ENCODE measurements at regions not wholly inside any gene's neighbourhood (a gene's known extent, or its start where the extent isn't known, plus 50 kb on each side); places are given as distances from the start of the nearest gene placed in this dataset.

DNA sequence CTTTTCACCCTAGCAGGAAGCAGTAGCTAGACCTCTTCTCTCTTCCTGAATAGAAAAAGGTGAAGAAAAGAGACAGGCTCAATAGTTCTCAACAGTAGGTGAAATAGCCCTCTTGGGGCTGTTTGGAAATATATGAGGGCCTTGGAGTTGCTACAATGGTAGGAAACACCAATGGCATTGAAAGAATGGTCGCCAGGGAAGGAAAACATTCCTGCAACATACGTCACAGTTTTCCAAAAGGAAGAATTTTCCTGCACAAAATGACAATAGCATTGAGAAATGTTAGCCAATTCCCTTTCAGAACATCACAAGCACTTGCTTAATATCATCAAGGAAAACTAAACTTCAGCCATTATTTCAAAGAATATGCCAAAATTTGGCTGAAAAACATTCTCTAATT lies 484.5 kb downstream of the IGSF11 start:
- no peak for DNase-seq (ENCODE audit: low read depth in 3 of 3)

DNA sequence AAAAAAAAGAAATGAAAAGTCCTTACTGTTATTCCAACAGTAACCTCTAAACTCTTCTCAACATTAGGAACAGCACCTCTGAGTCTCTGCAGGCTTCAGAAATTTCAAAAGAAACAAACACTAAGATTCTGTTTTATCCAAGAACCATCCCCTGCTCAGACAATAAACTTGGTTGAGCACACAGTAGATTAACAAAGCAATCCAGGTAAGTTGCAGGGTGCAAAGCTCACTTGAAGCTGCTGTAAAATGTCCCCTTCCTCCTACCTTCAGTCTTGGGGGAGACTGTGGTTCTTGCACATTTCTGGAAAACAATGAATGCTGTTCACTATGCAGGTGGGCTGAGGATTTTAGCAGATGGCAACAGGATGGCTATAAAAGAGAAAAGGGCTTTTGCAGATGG lies 484.1 kb downstream of the IGSF11 start:
- no peak for DNase-seq (ENCODE audit: low read depth in 3 of 3)

DNA sequence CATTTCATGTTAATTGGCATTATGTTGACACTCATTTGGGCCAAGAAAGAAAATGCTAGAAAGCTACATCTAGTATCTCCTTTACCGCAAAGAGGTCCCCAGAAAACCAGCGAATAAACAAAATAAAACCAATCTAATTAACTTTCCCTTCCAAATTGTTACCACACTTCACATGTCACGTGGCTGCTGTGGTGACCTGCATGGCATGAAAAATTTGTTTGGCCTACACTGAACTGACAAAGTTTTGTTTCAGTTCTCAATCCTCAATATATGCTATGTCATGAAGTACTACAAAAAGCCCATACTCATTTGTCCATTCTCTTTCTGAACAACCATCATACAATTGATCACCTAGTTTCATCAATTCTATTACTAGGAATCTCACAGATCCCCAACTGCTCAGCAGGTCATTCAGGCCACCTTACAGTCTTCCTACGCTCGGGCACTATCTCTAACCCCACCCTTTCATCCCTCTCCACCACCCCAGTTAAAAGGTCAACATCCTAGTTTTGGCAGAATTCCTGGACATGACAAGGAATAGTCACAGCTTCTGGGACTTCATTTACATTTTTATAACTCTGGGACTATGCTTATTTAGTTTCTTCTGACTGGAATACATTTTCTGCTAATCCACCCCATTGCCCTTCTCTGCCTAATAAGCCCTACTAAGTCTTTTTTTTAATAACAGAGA lies 480.4 kb downstream of the IGSF11 start:
- DNase-seq (ENCODE audit: low read depth in 3 of 3) = no peak

DNA sequence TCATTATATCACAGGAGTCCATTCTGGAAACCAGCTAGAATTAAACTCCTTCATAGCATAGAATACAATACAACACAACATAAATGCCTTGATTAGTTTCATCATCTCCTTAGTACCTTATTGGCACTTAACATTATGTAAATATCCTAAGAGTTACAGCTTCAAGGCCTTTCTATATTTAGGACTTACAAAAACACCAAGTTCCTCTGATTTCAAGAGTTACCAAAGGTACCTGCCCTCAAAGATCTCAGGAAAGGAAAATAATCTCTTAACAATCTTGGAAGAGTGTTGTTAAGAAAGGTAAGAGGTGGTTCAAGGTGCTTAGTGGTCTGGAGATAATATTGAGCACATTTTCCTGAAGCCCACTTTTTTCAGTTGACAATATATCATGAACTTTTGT lies 477.7 kb downstream of the IGSF11 start:
- DNase-seq (ENCODE audit: low read depth in 3 of 3) = no peak

DNA sequence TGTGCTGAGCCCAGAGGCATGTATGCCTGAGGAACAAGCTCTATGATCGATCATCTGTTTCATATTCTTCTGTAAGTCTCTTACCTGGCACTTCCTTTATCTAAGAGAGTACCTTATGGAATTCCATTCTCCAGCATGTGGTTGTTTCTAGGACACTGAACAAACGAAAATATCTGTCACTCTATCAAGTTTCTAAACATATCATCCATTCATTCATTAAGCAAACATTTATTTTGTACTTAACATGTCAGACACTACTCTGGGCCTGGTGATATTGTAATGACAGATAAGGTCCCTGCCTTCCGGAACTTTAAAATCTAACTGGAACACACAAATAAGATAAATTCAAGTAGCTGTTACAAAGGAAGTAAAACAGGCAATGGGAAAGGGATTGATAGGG lies 477.1 kb downstream of the IGSF11 start:
- DNase-seq (ENCODE audit: low read depth in 3 of 3) = no peak

DNA sequence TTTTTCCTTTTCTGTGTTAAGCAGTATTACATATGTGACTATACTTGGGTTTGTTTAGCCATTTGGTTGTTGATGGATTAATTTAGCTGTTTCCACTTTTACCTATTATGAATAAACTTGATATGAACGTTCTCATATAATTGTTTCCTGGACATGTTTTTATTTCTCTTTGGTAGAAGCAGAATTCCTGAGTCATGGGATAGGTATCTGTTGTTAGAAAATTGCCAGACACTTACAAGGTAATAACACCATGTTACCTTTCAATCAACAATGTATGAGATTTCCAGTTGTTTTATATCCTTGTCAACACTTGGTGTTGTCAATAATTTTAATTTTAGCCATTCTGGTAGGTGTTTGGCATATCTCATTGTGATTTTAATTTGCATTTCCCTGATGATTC lies 475.4 kb downstream of the IGSF11 start:
- DNase-seq (ENCODE audit: low read depth in 3 of 3) = no peak

DNA sequence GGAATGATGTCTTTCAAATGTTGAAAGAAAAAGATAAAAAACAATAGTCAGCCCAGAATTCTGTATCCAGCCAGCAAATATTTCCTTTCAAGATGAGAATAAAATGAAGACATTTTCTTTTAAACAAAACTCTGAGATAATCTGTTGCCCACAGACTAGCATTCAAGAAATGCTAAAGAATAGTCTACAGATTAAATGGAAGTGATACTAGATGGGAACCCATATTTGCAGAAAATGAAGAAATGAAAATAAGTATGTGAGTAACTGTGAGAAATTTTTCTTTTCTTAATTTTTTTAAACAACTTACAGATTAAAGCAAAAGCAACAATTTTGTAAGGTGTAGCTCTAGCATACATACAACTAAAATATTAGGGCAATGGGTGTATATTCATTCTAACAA lies 469.8 kb downstream of the IGSF11 start:
- no peak for DNase-seq (ENCODE audit: low read depth in 3 of 3)

DNA sequence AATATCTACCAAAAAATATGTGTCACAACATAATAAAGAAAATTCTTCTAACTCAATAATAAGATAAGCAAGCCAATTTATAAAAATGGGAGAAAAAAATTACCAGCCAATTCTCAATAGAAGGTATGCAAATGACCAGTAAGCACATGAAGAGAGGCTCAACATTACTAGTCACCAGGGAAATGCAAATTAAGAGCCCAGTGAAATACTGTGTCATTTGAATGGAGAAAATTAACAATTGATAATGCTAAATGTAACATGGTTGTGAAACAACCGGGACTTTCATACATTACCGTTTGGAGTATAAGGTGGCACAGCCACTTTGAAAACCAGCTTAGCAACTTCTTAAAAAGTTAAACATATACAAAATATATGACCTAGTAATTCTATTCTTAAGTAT lies 460.7 kb downstream of the IGSF11 start:
- DNase-seq (ENCODE audit: low read depth in 3 of 3) = no peak

DNA sequence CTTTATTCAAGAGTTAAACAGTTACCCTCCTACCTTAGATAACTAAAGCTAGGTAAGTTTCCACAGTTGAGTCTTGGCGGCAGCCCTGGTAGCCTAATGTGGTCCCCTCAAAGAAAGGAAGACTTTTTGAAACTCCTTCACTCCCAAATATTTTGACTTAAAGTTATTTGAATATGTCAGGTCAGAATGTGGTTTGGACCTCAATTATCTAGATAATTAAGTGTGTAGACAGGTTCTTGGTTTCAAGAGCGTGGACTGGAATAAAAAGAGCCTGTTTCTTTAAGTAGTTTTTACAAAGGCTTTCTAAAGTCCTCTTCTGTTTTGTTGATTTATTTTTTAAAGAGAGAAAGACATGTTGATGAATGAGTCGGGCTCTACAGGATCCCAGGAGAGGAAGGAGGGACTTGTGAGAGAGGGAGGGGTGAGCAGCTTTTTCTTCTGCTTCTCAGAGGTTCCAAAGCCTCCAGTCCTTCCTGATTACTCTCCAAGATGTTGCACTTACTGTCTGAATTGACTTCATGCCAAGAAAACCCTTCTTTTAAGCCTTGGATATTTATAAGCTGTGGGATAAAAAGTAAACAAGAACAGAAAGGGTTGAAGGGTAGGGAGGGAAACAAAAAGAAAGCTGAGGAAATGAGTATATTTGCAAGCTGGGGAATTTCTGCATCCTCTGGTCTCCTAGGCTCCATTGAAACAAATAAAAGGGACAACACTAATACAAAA lies 457.4 kb downstream of the IGSF11 start:
- no peak for DNase-seq (ENCODE audit: low read depth in 3 of 3)

DNA sequence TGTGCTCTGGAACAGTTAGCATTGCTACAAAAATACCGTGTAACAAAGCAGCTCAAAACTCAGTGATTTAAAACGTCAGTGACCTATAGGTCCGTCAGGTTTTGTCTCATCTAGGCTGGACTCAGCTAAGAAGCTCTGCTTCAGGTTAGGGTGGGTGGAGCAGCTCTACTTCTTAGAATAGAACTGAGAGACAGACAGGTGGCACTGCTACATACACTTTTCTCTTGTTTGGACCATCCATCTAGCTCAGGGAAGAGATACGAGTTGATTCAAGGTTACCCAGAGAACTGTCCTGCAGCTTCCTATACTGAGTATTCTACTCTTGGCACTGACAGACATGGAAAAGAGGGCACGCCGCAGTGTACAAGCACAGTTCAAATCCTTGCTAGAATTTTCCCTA lies 456.1 kb downstream of the IGSF11 start:
- no peak for DNase-seq (ENCODE audit: low read depth in 3 of 3)

DNA sequence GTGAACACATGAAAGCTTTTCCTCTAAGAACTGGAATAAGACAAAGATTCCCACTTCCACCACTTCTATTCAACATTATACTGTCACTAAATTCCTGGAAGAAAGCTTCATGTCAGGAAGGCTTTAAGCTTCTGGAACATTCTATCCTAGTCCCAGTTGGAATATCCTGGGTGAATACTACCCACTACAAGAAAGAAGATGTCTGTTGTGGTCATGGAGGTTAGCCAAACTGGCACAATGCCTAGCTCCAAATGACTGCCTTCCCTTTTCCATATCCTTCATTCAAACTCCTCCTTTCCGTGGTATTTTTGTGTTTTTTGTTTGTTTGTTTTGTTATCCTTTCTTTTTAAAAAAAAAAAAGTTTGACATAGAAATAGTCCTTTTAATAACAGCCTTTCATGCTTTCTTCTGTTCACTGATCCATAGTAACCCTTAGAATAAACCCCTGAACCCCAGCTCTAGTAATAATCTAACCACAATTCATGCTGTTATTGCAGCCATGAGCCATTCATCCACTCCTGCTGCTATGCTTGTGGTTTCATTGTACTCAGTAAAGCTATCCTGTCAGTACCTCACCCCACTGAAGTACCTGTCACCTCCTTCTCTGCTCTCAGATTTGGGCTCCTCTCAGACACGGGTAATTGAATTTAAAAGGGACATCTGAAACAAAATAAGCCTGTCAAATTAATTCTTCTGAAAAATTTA lies 447.5 kb downstream of the IGSF11 start:
- no peak for DNase-seq (ENCODE audit: low read depth in 3 of 3)

DNA sequence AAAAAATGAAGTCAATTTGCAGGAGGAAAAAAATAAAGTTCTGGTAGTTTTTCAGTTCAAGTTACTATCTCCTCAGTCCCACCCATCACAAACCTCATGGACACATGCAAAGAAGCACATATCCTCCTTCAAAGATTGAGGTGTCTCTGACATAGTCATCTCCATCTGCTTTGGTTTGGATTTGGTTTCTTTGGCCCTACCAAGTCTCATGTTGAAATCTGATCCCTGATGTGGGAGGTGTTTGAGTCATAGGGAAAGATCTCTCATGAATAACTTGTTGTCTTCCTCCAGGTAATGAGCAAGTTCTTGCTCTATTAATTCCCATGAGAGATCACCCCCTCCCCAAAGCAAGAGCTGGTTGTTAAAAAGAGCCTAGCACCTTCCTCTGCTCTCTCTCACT lies 446.8 kb downstream of the IGSF11 start:
- no peak for DNase-seq (ENCODE audit: low read depth in 3 of 3)

DNA sequence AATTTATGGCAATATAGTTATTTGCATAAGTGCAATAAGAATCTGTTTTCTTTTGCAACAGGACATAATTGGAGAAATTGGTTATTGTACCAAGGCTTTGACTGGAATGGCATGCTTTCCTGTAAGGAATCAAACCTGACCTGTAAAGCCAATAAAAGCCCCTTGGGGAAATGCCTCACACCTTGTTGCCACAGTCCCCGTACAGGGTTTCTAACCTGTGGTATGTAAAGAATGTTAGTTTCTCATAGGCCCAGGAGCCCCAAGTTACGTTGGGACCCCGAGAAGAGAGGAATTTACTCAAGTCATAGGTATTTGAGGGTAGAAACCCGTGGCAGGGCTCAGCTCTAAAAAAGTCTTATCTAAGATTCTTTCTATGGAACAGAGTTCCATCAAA lies 441.4 kb downstream of the IGSF11 start:
- DNase-seq (ENCODE audit: low read depth in 3 of 3) = no peak

DNA sequence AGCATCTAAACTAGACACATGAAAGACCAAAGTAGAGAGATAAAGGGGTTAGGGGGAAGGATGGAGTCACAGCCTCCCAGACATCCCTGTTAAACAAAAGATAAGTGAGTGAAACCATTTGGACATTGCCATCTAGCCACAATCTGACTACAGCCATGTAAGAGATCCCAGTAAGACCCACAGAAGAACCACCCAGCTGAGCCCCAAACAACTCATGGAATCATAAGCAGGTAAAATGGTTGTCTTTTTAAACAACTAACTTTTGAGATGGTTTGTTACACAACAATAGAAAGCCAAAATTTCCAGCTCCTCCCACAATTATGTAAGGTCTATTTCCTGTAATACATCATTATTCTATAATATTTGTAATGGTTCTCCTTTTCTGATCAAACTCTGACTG lies 437.5 kb downstream of the IGSF11 start:
- no peak for DNase-seq (ENCODE audit: low read depth in 3 of 3)

DNA sequence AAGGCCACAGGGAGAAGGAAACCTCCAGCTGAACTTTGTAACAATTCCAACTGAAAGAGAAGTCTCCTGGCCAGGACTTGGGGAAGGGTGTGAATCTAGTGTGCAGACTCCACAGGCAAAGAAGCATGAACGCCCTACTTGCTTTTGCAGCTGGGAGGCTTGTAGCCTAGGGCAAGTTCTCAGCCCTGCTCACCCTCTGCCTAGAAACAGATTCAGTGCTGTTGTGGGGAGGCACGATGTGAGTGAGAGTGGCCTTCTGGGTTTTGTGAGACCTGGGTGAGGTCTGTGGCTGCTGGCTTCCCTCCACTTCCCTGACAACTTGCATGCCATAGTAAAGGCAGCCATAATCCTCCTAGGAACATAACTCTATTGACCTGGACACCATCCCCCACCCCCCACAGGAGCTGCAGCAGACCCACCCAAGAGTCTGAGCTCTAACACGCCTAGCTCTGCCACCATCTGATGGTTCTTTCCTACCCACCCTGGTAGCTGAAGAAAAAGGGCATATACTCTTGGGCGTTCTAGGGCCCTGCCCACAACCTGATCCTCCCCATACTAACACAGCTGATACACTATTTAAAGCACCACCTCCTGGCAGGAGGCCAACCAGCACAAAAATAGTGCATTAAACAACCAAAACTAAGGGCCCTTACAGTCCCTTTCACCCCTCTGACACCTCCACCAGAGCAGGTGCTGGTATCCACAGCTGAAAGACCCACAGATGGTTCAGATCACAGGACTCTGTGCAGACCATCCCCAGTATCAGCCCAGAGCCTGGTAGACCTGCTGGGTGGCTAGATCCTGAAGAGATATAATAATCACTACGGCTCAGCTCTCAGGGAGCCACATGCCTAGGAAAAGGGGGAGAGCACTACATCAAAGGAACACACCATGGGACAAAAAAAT lies 426.5 kb downstream of the IGSF11 start:
- no peak for DNase-seq (ENCODE audit: low read depth in 3 of 3)

DNA sequence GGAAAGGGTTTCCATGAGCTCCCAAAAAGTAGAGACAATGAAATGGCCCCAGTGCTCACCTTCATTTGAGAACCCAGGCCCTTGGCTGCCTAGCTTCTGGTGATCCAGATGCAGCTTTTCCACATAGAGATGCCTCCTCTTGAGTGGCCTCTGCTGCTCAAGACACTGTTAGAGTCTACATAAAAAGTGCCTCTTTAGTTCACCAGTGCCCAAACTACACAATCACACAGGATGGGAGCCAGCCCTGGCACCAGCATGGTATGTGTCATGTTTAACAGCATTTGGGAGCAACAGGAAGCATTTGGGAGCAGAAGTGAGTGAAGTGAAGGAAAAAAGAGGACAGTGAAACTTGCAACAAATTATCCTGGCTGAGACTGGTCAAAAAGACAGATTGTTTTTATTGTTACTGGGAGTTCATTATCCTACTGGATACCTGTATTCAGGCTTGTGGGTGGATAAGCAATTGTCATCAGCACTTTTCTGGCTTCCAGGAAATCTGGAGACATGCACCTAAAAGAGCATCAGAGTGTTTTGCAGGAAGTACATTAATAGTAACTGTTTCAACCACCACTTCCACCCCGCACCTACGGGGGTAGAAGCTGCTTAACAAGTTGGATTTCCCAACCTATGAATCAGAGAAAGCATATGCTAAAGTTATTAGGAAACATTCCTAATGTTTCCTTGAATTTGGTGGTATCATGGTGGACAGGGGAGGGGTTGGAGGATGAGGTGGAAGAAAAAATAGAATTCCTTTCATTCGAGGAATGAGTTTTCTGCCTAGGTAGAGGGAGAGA lies 416.2 kb downstream of the IGSF11 start:
- DNase-seq (ENCODE audit: low read depth in 3 of 3) = no peak

DNA sequence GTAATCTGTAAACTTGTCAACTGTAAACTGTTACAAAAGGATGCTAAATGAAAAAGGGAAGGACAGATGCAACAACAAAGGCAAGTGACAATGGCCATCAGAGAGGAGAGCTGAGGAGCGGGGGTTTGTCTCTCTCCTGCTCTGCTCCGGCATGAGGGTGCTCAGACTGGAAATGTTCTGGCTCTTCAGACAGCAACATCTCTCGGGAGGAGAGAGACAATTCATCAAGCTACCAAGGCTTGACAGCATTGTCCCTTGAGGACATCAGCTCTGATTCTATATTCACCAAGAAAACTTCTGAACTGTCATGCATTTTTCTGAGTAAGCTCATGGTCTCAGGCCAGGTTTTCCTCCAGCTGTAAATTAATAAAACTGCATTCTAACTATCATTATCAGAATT lies 408.2 kb downstream of the IGSF11 start:
- no peak for DNase-seq (ENCODE audit: low read depth in 3 of 3)

DNA sequence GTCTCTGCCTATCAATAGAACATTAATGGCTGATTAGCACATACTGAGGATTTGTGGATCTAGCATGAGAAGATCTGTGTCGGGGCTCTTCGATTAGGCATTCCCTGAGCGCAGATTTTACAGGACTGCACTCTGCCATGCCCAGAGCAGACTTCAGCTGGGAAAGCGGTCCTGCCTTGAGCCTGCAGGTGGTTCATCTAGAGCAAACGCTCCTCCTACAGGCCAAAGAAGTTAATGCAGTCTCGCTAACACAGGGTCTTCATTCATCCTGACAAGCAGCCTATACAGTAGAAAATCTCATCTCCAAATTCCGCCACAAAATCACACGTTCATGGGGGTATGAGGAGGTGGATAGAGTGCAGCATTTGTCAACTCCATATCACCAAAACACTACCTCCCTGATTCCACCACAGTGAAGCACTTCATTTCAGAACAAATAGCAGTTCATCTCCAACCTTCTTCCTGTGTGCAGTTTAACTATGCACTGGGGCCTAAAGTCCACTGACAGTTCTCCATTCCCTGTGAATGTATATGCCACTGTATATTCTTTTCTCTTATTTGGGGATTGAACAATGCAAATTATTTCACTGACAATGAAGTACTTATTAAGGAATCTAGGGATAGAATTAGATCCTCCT lies 405.8 kb downstream of the IGSF11 start:
- peak; percentile 0 to 3 (median 2) for DNase-seq (ENCODE audit: low read depth in 3 of 3)

DNA sequence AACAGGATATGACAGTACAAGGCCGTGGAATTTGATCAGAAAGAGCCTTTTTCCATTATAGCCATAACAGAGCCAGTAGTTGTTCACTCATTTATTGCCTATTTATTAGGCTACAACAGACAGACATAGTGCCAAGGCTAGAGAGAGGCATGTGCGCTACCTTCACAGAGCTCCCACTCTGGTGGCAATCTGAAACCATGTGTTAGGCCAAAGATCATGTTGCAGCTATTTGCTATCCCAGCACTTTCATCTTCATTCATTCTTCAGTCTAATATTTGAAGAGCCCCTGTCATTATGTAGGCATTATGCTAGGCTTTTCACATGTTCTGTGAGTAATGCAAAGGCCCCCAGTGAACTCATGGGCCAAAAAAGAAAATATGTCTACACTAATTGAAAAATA lies 404.8 kb downstream of the IGSF11 start:
- no peak for DNase-seq (ENCODE audit: low read depth in 3 of 3)

DNA sequence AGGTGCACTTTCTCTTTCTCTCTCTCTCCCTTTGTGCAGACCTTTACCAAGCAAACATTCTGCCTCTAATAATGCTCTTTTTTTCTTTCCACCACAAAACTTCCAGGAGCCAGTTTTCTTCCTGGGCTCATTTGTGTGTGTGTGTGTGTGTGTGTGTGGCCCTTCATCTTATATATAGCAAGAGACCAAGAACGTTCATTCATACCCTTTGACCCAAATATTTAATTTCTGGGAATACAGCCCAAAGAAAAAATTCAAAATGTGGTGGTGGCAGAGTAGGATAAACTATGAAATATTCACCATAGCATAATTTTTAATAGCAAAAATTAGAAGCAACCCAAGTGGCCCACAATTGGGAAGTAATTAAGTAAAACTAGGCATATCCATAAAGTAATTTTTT lies 398.9 kb downstream of the IGSF11 start:
- DNase-seq (ENCODE audit: low read depth in 3 of 3) = no peak

DNA sequence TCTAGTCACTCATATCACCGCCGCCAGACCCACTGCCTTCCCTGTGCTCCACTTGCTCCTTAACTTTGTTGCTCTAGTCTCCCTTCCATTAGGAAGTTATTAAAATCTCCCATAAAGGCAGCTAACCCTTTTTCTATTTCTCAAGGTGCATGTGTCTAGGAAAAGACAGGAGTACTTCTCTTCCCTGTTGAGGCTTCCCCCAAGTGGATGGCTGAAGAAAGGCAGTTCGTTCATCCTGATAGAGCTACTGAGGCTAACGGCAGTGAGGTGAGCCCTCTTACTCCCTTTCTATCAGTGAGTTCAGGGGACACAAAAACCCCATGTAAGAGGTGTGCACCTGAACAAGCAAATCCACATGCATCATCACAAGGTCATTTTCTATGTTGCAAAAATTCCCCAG lies 397.8 kb downstream of the IGSF11 start:
- DNase-seq (ENCODE audit: low read depth in 3 of 3) = no peak
